Spleen (tissue), 7 donors: ENCODE measurements at regions not wholly inside any gene's neighbourhood (a gene's known extent, or its start where the extent isn't known, plus 50 kb on each side); places are given as distances from the start of the nearest gene placed in this dataset.

ENCODE experiments used
- POLR2AphosphoS5 ChIP-seq, 3 donors: sonication (generic); formaldehyde crosslinking; IDR thresholded peaks; one replicate each; pipeline ENCODE4 v1.5.1; 2017; ENCODE audit warnings: antibody characterized with exemption in 3 of 3
- TF ChIP-seq, protein P1 (sequence below), 11 experiments: fragments of 200-600 bp in 7 of 11; fragments of 450-650 bp in 4 of 11; sonication (generic) in 4 of 11; IDR thresholded peaks in 8 of 11; conservative IDR thresholded peaks in 3 of 11; 1 replicate in 7 of 11; 2 replicates in 4 of 11; pipeline versions ENCODE4 v1.4.0 to v1.8.0; 2016 to 2021; ENCODE audit warnings: antibody characterized with exemption in 11 of 11, inconsistent platforms in 4 of 11, mild to moderate bottlenecking in 1 of 11
- donor health status: DM: no; HTN: no; CAD: no; lungs with moderate emphysema.
- donor health status: DM: no; HTN: no; CAD: no.
- donor health status: DM: no; HTN: no; CAD: no.

DNA sequence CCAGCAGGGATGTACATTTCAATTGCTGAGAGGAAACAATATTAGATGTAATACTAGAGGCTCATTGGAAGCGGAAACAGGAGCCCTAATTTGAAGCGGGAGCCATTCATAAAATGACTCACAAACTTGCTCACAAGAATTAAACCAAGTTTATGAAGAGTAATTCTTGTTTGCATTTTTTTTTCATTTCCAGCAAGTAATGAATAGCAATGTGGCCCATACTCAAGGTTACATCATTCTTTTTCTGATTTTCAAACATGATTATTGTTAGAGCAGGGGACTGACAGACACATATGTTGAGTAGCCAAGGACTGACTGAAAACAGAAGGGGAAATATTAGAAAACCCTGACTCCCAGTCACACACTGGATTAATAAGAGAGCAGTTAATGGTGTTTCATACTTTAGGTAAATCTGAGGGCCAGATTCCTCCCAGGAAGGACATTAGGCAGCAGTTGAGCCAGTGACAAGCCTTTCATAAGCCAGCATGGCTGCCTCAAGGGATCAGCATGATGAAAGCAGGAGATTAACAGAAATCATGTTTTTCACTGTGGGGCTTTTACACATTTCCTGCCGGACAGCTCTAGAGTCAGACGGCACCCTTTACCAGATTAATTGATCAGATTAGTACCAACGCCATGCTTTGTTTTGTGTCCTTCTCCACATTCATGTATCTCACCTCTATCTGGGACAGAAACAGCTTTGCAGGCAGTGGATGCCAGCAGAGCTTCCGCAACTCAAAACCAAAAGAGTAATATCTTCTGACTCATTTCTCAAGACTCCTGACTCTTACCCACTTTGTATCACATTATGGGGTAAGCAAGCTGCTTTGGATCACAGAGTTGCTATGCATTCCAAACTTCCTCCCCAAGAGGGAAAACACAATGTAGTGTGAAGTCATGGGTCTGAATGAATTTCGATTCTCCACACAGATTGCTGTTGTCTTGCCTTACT, 831.6 kb downstream of the KCNA4 start:
- TF ChIP-seq POLR2AphosphoS5 (IDR thresholded peaks at IDR 0.05), result no peak
- TF ChIP-seq, protein P1, sequence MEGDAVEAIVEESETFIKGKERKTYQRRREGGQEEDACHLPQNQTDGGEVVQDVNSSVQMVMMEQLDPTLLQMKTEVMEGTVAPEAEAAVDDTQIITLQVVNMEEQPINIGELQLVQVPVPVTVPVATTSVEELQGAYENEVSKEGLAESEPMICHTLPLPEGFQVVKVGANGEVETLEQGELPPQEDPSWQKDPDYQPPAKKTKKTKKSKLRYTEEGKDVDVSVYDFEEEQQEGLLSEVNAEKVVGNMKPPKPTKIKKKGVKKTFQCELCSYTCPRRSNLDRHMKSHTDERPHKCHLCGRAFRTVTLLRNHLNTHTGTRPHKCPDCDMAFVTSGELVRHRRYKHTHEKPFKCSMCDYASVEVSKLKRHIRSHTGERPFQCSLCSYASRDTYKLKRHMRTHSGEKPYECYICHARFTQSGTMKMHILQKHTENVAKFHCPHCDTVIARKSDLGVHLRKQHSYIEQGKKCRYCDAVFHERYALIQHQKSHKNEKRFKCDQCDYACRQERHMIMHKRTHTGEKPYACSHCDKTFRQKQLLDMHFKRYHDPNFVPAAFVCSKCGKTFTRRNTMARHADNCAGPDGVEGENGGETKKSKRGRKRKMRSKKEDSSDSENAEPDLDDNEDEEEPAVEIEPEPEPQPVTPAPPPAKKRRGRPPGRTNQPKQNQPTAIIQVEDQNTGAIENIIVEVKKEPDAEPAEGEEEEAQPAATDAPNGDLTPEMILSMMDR (IDR thresholded peaks at IDR 0.05 in 8 of 11, conservative IDR thresholded peaks at IDR 0.05 in 3 of 11), result no peak
